Ovary (tissue), 1 donor: ENCODE measurements at regions not wholly inside any gene's neighbourhood (a gene's known extent, or its start where the extent isn't known, plus 50 kb on each side); places are given as distances from the start of the nearest gene placed in this dataset.

Experiments
- EP300 ChIP-seq: sonication (generic); formaldehyde crosslinking; IDR thresholded peaks from one replicate; pipeline ENCODE4 v1.6.1; 2017; ENCODE audit warnings: antibody characterized with exemption
- POLR2A ChIP-seq: fragments of 450-650 bp; IDR thresholded peaks from one replicate; pipeline ENCODE4 v1.6.1; 2017; ENCODE audit warnings: antibody characterized with exemption, mild to moderate bottlenecking, moderate library complexity

DNA sequence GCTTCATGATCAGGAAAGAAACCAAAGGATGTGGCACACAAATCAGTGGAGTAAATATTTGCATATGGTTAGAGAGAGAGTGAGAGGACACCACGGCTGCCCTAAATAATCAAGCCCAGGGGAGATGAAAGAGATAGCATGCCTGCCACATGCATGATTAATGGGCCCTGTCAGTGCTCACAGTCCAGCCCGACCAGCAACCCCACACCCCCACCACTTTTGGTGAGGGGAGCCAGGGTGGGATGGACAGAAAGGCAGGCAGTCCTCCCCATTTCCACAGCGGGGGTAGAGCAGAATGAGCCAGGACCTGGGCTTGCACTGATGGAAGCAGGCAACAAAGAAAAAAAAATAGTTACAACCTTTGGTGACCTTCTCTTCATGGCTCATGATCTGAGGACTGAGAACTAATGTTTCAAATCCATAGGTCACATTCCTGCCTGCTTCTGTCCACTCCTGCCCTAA is 545.0 kb downstream of the ETS1 start:
- TF ChIP-seq EP300 = no peak
- no peak for TF ChIP-seq POLR2A
